ENCODE measurements at regions not wholly inside any gene's neighbourhood (a gene's known extent, or its start where the extent isn't known, plus 50 kb on each side); places are given as distances from the start of the nearest gene placed in this dataset.
"Not testable (repeated sequence)": the region's sequence is repeated elsewhere in the genome, so short reads cannot be mapped to it uniquely, and the experiment has no call there.

DNA sequence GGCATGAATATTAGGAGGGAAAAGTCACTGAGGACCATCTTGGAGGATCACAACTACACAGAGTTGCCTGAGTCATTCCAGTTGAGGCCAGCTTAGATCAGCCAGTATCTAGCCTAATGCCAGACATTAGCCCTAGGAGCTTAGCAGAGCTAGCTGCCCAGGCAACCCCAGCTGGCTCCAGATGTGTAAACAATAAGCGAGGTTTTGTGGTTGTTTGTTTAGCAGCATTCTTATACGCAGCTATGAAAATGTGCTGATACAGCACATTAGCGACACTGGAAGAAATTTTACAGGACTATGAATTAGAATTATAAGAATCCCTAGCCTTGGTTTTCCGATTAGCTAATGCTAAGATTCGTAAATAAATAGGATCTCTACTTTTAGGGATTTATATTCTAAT, 59.3 kb downstream of the BTBD3 start:
- no peak for DNase-seq

DNA sequence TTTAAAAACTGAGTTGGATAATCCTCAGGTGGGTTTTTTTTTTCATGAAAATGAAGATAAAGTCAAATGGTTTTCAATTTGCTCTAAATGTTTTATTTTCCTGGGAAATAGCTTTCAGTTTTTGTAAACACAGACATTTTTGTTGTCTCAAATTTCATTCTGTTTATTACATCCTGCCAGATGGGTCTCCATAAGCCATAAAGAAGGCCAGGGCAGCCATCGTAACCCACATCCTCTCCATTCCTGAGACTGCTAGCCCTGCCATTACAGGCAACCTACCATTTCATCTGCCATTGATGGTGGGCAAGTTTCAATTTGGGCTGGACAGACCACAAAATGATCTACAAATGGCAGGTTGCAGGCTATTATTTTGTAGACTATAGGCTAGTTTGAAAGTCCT, 60.8 kb downstream of the BTBD3 start:
- no peak for DNase-seq

DNA sequence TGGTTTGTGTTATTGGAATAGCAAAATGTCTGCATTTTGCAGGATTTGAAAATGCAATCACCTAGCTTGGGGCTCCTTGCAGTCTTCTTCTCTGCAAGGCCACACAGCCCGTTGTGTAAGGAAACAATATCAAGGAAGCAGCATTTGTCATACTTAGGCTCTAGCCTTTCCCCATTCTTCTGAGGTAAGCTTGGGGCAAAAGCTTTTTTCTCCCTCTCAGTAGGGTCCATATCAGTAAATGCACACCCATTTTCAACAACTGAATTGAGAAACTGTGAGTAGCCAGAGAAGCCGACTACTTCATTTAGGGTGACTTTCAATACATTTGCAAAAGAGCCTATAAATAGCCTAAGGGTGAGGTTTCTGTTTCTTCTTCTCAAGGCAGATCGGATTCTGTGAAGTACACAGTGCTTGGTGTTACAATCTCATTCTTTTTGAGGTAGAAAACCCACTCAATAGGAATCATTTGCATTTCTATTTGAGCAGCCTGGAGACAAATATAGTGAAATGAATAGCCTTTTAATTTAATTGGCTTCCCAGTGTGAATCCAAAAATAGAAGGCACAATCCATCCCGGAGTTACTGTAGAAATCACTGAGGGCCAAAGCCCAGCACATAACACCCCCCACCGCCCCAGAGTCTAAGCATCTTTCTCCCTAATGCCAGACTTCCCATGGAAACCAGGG, 61.8 kb downstream of the BTBD3 start:
- DNase-seq, result no peak

DNA sequence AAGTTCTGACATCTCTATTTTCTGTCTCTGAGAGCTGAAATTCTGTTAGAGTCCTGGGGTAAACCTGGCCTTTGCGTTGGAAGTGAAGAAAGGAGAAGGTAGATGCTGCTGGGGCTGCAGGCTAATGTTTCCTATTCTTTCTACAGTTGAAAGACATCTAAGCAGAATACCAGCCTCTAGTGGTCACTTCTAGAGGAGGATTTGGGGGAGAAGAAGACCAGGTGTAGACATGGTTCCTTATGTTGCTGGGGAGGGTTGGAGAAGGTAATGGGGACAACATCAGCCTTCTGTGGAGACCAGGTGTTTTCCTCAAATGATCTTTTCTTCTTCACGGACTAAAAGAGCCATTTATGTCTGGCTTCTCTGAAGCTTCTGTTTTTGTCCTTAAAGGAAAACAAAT, 62.6 kb downstream of the BTBD3 start:
- DNase-seq, result no peak

DNA sequence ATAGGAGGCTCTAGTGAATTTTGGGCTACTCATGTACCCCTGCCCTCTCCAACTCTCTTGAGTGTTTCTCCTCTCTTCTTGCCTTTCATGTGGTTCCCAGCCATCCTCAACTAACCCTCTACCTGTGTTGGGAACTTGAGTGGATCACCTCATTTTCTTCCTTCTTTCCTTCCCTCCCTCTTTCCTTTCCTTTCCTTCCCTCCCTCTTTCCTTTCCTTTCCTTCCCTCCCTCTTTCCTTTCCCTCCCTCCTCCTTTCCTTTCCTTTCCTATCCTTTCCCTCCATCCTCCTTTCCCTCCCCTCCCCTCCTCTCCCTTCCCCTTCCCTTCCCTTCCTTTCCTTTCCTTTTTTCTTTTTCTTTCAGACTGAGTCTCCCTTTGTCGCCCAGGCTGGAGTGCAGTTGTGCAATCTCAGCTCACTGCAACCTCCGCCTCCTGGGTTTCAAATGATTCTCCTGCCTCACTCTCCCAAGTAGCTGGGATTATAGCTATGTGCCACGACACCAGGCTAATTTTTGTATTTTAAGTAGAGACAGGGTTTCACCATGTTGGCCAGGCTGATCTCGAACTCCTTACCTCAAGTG, 63.8 kb downstream of the BTBD3 start:
- DNase-seq, result no peak

DNA sequence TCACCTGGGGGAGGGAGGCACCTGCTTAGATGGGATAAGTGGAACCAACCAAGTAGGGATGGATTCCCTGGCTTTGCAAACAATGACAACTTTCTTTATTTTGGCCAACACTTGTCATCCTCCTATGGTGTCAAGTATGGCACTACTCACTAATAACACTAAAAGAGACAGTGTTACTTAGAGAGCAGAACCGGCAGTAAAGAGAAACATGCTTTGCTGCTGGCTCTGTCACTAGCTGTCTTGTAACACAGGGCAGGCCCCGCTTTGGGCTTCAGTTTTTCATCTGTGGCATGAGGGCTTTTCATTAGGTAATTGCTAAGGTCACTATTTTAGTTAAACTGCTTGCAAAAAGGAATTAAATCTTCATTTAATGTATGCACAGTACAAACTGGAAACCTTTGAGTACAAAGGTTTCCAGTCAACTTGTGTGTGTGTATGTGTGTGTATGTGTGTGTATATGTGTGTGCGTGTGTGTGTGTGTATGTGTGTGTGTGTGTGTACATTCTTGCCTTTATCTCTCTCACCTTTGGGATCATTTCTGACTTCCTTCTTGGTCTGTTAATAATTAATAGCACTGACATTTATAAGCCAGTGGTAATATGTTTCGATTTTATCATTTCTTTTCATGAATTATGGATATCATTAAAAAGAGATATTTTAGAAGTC, 64.7 kb downstream of the BTBD3 start:
- DNase-seq, result no peak

DNA sequence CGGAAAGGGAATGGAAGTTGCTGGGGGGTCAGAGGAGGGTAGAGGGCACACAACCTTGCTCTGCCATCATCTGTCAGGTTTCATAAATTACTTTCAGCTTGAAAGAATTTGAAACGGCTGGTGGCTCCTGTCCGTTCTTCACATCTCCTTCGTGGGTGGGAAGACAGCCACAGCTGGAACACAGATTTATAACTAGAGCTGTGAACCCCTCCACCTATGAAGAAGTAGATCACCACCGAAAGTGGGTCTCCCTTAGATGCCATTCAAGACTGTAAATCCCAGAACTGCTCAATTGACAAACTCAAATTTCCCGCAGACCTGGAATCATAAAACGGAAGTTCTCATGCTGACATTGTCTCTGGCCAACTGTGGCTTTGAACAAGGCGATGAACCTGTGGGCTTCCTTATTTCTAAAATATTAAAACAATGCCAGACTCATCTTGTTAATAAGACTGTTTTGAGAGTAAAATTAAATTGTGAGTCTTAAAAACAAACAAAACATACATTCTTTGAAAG, 65.3 kb downstream of the BTBD3 start:
- no peak for DNase-seq

DNA sequence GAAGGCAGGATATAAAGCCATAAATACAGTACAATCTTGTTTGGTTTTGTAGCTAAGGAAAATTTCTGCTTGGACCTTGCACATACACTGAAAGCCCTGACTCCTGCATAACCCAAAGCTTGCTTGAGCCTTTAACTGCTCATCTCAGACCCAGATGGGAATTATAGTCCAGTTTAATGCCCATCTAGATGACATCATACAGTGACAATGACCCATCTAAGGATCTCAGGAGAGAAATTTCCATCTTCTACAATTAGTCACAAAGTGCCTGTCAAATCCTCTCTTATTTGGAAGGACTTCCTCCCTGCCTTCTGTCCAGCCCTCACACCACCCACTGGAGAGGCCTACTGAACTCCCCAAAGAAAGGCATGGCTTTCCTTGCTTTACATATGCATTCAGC, 69.3 kb downstream of the BTBD3 start:
- DNase-seq, result no peak

DNA sequence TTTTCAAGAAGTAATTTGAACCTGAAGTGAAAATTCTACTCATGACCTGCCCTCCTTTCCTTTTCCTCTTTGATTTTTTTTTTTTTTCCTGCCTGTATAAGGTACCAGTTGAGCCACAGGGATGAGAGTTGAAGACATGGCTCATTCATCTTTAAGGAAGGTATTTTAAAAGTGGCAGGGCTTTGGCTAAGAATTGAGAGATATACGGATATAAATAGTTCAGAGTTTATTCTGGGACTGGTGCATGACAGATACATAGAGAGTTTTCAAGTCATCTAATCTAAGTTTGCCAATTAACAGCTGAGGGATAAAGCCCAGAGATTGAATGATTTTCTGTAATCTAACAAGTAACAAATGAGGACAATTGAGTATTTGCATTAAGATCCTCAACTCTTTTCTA, 69.8 kb downstream of the BTBD3 start:
- DNase-seq, result no peak

DNA sequence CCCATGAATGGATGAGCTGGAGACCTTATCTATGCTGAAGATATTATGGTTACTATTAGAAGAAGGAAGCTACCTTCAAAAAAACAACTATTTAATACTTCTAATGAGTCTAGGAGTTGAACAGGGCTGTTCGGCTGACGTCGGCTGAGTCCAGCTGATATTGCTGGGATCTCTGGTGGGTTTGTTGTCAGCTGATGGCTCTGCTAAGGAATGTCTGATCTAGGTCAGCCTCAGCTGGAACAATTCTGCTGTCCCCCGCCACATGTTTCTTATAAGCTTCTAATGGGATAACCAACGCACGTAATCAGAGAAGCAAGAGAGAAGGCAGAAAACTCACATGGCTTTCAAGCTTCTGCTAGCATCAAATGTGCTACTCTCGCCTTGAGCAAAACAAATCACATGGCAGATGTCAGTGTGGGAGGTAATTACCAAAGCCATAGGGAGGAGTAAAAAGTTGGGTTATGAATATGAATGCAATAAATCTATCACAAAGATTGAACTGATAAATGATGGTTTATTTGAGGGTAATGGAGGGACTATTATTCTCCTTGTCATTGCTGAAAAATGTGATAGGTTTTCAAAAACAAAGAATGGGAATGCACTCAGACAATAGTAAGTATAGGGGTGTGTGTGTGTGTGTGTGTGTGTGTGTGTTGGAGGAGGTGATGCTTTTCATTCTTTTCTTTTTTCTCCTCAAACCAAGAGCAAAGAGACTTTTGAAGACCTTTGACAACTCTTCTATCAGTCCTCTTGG, 71.5 kb downstream of the BTBD3 start:
- no peak for DNase-seq

DNA sequence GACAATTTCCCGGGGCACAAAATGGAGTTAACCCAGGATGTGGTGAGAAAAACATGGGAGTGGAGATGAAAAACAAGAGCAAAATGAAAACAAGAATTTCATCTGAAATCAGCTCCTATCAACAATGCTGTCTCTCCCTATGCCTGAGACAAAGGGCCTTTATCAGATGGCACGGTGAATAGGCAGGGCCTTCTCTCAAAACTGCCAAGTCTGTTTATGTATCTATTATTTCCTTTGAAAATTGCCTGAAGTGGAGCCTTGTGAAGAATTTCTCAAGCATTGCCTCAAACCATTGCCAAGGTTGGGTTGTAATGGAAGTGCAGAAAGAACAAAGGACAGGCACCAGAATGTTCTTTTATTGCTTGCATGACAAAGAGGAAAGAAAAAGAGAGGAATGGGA, 74.7 kb downstream of the BTBD3 start:
- no peak for DNase-seq

DNA sequence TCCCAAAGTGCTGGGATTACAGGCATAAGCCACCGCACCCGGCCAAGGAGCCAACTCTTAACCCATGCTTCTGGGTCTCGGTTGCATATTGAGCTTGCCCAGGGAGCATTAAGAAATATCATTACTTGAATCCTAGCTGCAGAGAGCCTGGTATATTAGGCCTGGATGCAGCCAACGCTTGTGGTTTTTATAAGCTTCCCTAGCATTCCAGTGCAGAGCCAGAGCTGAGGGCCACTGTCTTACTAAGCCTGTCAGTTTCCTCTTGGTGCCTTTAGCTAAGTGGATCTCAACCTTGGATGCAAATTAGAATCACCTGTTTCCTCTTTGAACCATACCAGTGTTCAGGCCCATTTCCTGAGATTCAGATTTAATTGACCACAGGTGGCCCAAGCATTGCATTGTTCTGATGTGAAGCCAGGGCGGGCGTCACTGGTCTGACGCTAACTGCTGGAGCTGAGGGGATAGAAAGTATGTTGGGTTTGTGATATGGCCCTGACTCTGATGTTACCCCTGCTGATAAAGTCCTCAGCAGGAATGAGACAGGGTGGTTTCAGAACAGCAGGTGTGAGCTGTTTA, 76.3 kb downstream of the BTBD3 start:
- DNase-seq, result no peak

DNA sequence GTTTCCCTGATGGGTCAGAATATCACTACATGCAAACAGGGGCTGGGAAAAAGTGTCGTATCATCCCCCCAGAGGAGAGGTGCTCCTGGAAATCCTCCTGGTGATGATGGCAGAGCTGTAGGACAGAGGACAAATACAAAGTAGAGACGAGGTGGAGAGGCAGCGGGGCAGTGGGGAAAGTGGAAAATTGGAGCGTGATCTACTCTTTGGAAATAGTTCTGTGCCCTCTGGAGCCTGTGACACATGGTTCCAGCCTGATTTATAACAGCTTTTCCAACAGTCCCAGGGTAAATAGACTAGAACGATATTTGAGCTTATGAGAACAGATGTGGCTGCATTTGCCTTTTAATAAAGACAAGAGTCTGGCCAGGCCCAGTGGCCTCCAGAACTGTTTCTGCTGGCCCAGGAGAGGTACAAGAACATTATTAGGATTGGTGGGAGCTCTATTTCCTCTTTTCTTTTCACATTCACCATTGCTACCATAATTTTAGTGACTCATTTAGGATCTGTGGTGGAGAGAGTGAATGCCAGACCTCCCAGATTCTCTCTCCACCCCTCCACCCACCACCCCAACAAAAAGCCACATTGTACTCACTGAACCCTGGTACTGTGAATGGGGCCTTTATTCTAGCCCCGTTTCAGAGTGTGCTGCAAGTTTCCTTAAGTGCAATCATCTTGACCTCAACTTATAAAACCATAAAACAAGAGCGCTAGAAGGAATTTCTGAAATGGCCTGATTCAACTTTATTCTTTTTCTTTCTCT, 78.3 kb downstream of the BTBD3 start:
- no peak for DNase-seq

DNA sequence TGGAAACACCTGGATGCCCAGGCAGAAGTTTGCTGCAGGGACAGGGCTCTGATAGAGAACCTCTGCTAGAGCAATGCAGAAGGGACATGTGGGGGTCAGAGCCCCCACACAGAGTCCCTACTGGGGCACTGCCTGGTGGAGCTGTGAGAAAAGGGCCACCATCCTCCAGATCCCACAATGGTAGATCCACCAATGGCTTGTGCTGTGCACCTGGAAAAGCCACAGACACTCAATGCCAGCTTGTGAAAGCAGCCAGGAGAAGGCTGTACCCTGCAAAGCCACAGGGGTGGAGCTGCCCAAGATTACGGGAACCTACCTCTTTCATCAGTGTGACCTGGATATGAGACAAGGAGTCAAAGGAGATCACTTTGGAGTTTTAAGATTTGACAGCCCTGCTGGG, 87.1 kb downstream of the BTBD3 start:
- not testable (repeated sequence) for DNase-seq

DNA sequence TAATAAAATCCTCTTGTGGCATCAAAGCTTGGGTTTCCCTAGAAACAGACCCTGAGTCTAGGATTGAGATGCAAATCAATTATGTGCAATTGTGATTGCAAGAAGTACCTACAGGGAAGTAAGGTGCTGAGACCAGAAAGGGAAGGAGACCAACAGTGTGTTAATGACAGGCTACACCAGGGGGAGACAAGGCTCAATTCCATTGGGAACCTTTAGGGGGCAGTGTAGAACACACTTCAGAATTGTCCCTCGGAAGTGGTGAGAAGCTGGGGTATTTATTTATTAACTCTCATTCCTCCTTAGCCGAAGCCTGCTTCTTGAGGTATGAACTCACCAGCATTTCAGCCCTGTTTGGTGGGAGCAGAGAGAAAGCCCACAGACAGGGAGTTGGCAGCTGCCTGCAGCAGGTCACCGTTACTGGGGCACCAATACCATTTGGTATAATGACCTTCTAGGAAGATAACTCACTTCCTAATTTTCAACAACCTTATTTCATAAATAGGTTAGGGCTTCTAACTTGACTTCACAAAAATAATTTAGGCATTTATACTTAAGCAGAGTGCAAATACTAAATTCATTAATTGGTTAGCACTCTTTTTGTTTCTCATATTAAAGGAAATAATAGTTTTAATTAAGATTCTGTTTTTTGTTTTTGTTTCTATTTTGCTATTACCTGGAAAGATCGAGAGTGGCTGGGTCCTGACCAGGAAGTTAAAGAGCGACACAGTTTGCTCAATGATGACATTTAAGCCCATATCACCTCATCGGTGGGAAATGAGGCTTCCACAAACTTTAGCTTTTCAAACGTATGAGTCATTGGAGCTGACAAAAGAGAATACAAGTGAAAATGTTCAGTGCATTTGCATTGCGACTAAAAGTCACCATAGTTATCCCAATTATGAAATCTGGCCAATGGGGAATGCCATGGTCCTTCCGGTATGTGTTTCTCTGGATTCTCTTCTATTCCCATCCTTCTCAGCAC, 94.8 kb downstream of the BTBD3 start:
- DNase-seq, result peak; percentile 81 to 83

DNA sequence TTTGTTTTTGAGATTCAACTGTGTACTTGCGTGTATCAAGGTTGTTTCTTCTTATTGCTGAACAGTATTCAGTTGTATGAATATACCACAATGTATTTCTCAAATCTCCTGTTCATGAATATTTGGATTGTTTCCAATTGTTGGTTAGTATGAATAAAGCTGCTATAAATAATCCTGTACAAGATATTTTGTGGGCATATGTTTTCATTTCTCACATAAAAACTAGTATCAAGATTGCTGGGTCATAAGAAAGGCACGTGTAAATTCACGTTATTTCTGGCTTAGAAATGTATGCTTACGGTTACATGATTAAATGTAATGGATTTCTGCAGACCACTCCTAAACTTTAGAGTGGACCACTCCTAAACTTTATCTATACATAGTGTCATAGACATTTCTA, 96.6 kb downstream of the BTBD3 start:
- no peak for DNase-seq

DNA sequence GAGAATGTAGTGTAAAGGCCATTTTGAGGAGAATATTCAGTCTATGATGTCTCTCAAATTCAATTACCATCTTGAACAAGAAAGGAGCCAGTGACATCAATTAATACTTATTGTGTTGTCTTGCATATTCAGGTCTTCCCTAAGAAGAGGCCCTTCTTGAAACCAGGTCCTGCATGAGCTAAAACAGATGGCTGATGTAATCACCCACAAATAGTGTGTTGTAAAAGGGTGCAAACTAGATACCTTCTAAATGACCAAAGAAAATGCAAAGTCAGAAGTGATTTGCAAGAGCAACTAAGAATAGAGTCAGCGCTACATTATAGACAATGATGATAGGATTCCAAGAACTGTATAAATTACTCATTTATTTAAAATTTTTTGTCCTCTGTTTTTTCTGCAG, 97.0 kb downstream of the BTBD3 start:
- DNase-seq, result no peak

DNA sequence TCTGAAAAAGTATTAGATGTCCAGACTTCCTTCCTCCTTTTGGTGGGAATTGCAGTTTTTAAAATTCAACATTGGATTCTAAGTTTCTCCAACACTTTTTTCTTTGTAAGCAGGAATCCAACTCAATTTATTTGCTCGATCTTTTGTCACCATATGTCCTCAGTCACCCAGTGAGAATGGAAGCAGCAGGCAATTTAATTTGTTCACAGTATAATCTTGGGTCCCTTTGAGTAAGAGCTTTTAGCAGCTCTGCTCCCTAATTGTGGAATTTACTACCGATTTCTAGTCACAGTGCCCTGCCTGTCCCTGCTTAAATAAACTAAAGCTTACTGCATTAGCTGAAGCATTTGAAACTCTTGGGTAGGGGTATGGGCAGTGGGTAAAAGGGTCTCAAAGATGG, 98.6 kb downstream of the BTBD3 start:
- no peak for DNase-seq

DNA sequence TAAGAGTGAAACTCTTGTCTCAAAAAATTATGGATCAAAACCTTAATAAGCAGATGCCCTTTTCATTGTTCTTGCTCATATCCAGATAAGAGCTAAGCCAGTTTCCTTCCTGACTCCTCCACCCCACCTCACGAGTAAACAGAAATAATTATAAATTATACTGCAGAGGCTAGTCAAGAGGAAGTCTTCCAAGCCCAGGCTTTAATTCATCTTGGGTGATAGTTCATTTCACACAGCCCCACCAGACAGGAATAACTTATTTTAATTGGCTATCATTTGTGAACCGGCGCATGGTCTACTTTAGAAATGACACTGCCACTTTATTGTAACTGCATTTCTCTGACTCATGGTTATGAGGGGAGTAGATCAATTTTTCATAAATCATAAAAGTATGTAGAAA, 102.0 kb downstream of the BTBD3 start:
- no peak for DNase-seq

DNA sequence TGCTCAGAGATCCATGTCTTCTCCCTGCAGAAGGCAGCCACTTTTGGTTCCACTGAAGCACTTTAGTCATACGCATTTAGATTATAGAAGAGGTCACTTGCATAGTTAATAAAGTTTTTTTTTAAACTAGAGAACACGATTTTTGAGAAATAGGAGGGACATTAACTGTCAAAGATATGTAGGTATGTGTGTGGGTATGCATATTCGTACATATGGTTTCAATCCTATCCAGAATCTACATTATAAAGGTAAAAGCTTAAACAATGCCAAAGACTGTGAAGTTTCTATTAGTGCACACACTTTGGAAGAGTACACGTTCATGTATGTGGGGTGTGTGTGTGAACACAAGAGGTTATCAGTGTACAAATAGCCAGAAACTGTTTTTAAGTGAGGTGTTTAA, 103.2 kb downstream of the BTBD3 start:
- DNase-seq, result no peak

DNA sequence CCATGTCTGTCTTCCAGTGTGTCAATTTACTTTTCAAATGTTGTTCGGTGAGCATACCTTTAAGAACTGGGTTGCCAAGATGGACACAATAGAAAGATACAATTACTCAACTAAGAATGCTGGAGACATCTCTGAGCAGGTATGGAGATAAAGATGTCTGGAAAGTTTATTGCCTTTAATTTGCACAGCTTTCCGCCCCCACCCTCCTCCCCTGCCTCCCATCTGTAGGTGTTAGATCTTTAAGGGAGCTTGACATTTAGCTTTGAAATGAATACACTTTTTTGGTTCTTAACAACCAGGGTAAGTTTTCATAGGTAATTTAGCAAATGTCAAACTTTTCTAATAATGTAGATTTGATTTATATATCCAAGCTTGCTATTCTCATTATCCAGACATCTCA, 104.4 kb downstream of the BTBD3 start:
- no peak for DNase-seq

All from AML-193 (cell line).